ENCODE measurements at regions not wholly inside any gene's neighbourhood (a gene's known extent, or its start where the extent isn't known, plus 50 kb on each side); places are given as distances from the start of the nearest gene placed in this dataset.

- ChIA-PET CTCF (ENCODE audit: partially characterized antibody) (no interaction called here), POLR2A (ENCODE audit: partially characterized antibody) (no interaction called here)
- Histone ChIP-seq H3K14ac (ENCODE audit: insufficient read length) (no peak overlapping the region), H2AK5ac (ENCODE audit: low read depth, low read length) (no peak overlapping the region), H3K9ac (replicated peaks in 1 of 4; ENCODE audit: extremely low read depth in 1 of 4, low read depth in 3 of 4, low read length in 3 of 4) (no peak overlapping the region), H3K23ac (ENCODE audit: insufficient read length) (no peak overlapping the region), H3K4me1 (replicated peaks in 1 of 4; ENCODE audit: control insufficient read depth in 3 of 4, insufficient read depth in 4 of 4, low read length in 3 of 4) (peaks cover 0 to 6% (median 0%) of the 10 kb centered on the region in 4 experiments; a peak in 2 of 7 replicates), H3K4me2 (ENCODE audit: insufficient read depth in 1 of 2, low read depth in 2 of 2, low read length in 2 of 2) (no peak overlapping the region), H3K4ac (replicated peaks; ENCODE audit: insufficient read length, low read depth, low read length) (no peak overlapping the region), H4K91ac (replicated peaks; ENCODE audit: insufficient read length, low read length) (no peak overlapping the region), H3K9me3 (ENCODE audit: insufficient read depth in 2 of 2, low read depth in 1 of 2, low read length in 1 of 2) (0 out of 4 replicates have a peak, but pooled peaks cover 0 to 4% of the 10 kb centered on the region in 2 experiments), H3K27ac (ENCODE audit: low read depth, low read length) (no peak overlapping the region), H3K4me3 (ENCODE audit: extremely low read depth in 1 of 4, insufficient read depth in 2 of 4, low read depth in 3 of 4, low read length in 4 of 4) (no peak overlapping the region), H3K23me2 (ENCODE audit: low read depth, low read length) (no peaks in the 10 kb centered on the region), H2BK120ac (replicated peaks; ENCODE audit: low read depth, low read length) (no peak overlapping the region), H2BK12ac (ENCODE audit: low read depth, low read length) (no peak overlapping the region), H2BK20ac (ENCODE audit: low read length) (no peak overlapping the region), H3K36me3 (ENCODE audit: control insufficient read depth in 2 of 4, insufficient read depth in 4 of 4, low read length in 3 of 4) (no peaks in the 10 kb centered on the region), H4K5ac (ENCODE audit: insufficient read length, low read depth, low read length) (no peak overlapping the region), H4K8ac (ENCODE audit: extremely low read depth, insufficient read depth, low read length) (no peak overlapping the region), H2BK5ac (ENCODE audit: low read depth, low read length) (no peak overlapping the region), H3K18ac (ENCODE audit: extremely low read depth, low read length) (no peak overlapping the region), H2BK15ac (ENCODE audit: low read length) (no peak overlapping the region), H3K79me2 (ENCODE audit: control insufficient read depth in 1 of 2, insufficient read depth in 2 of 2, low read length in 2 of 2) (no peaks in the 10 kb centered on the region), H3K79me1 (ENCODE audit: low read depth, low read length) (no peaks in the 10 kb centered on the region), H4K20me1 (replicated peaks in 1 of 2; ENCODE audit: control insufficient read depth in 1 of 2, insufficient read depth in 2 of 2, low read length in 2 of 2) (no peaks in the 10 kb centered on the region), H3K27me3 (replicated peaks in 1 of 4; ENCODE audit: control insufficient read depth in 3 of 4, extremely low read depth in 1 of 4, insufficient read depth in 3 of 4, low read length in 3 of 4) (no peaks in the 10 kb centered on the region), H2AFZ (ENCODE audit: low read length) (no peak overlapping the region), H3K56ac (replicated peaks; ENCODE audit: insufficient read length, low read depth, low read length) (no peak overlapping the region)
- WGBS, 2 experiments (ENCODE audit: extremely low coverage in 1 of 2, insufficient coverage in 1 of 2, insufficient read length in 1 of 2, insufficient replicate concordance in 2 of 2, low coverage in 1 of 2, low lambda C conversion rate in 2 of 2, missing lambda C conversion rate in 1 of 2) = 100% methylated on average over 1 of the region's 1 CpG; no CpG with 5 or more reads in 1 of the 2 experiments
- no peak for FAIRE-seq
- no peak for DNase-seq (ENCODE audit: low read depth in 1 of 2, low spot score in 2 of 2)
- no peak for TF ChIP-seq RBBP5 (IDR thresholded peaks at IDR 0.05; ENCODE audit: borderline replicate concordance, low read depth, low read length)
Observed at GRCh38 chr14:31987721-31988120, 89.4 kb upstream of the ARHGAP5 start.

Measured in H1 (cell line).